HG02623 (cell line): ENCODE measurements at regions not wholly inside any gene's neighbourhood (a gene's known extent, or its start where the extent isn't known, plus 50 kb on each side); places are given as distances from the start of the nearest gene placed in this dataset.

Experiments
- ATAC-seq: cut with Tn5 transposase; IDR thresholded peaks from one replicate; pipeline ENCODE4 v1.9.1; 2021; ENCODE audit warnings: moderate library complexity; ENCODE audit not compliant: unreplicated experiment

DNA sequence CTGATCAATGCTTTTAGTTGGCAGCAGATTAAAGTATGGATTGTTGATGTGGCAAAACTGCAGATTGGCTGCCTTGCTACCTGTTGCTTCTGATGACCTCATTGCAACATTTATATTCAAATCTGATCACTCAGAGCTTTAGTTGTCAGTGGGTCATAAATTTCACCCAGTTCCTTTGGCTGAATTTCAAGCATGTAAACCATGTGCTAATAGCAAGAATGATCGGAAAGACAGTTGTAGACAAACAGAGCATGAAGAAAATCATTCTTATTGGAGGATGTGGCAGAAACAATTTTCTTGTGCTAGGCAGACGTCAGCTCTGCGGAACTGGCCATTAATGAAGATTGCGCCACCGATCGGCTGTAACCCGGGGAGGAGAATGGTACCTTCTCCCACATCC is 346.6 kb upstream of the EEF2KMT start:
- ATAC-seq, result no peak

DNA sequence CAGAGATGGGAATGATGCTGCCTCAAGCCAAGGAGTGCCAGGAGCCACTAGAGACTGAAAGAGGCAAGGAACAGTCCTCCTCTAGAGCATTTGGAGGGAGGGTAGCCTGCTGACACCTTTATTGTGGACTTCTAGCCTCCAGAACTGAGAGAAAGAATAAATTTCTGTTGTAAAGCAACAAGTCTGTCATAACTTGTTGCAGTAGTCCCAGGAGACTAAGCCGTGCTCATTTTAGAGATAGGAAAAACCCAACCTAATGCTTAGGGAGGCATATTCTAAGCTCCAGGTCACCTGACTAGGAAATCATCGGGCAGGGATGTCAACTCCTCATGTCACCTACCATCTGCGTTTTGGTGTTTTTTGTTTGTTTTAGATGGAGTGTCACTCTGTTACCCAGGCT is 345.4 kb upstream of the EEF2KMT start:
- ATAC-seq, result no peak

DNA sequence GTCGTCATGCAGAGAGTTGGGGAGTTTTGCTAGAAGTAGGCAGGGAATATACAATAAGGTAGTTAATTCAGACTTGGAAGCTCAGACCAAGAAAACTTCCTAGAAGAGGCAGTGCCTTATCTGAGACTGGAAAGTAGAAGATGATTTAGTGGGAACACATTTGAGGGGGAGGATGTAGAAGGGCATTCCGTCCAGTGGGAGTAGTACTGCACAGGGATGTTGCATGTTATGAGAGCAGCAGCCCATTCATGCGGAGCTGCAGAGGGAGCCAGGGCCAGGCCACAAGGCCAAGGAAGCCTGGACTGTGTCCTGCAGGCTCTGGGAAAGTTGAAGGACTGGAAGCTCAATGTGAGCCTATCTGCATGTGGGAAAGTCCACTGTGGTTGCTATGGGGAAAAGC is 344.5 kb upstream of the EEF2KMT start:
- ATAC-seq, result no peak

DNA sequence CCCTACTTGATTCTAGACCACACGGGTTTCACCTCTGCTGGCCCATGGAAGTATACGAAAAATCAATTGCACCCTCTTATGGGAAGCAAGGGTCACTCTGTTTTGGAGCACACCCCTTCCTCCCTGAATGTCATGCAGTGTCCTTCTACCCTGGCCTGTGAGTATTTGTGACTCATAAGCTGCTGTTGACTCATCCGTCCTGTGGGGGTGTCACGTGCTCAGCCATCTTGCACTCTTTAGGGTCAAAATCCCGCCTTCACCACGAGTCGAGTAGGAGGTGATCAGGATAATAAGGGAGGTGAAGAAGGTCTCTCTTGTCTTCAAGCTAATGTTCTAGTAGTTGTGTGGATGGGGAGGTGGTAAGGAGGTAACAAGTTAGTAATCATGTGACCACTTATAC is 341.0 kb upstream of the EEF2KMT start:
- no peak for ATAC-seq

DNA sequence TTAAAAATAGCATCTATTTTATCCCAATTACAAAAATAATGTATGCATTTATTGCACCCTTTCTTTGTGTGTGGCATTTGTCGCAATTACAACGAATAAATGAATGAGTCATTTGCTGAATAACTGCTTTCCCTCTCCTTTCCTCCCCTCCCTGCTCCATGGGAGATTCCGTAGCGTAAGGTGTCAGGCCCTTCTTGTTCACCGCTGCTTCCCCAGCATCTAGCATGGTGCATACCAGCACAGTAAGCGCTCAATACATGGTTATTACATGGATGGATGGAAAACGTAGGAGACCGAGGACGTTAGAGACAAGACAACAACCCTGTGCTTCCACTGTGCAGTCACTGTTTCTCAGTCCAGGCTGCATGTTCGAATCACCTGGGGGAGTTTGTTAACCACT is 336.0 kb upstream of the EEF2KMT start:
- no peak for ATAC-seq

DNA sequence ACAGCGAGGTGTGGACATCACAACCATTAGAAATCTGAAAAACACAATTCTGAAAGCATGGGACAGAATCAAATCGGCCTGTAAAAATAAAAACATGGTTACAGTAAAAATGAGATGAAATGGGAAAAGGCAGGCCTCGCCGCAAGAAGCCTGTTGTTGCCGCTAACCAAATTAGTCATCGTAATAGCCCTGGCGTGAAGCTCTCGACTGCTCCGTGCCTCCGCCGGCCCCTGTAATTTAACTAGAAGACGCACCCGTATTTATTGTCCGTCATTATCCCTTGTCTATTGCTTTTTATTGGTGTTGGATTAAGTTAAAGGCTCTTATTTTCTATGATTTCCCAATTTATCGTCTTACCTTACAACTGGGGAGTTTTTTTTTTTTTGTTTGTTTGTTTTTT is 334.6 kb upstream of the EEF2KMT start:
- ATAC-seq, result no peak

DNA sequence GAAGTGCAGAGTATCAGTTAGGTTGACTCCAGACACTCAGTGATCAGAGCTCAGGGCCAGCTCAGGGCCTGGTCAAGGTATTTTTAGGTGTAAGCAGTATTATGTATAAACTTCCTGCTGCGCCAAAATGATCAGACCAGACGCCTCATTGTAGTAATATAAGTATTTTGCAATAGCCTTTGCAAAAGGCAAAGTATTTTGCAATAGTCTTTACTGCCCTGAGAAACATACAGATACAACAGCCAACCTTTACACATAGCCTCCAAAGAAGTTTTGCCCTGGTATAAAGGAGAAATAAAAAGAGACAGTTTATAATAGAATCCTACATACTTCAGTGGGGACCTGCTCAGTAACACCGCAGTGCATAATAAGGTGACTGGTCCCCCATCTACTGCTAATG is 333.0 kb upstream of the EEF2KMT start:
- no peak for ATAC-seq

DNA sequence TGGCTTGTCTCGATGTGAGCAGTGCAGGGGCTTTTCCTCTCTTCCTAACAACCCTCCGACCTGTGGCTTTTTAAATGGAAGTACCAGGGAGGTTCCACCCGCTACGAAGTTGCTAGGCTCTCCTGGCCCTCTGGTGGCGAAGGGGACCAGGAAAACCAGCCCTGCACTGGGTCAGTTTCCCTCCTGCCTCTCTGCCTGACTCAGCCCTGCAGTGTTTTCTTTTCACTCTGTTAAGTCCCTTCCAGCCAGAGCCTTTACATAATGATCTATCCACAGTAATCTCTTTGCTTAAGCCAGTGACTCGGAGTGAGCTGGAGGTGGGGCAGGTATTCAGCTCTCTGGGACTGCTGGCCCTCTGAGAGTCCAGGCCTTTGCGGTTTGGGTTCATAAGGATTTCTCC is 331.3 kb upstream of the EEF2KMT start:
- ATAC-seq, result no peak

DNA sequence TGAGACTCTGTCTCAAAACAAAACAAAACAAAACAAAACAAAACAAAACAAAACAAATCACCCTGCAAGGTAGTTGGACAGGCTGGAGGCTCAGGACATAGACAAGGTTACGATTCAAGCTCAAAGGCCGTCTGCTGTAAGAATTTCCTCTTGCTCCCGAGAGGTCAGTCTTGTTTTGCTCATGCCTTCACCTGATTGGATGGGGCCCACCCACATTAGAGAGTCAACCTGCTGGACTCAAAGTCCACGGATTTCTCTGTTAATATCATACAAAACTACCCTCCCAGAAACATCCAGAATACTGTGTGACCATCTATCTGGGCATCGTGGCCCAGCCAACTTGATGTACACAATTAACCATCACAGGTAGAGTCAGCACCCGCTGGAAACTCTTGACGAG is 330.0 kb upstream of the EEF2KMT start:
- no peak for ATAC-seq

DNA sequence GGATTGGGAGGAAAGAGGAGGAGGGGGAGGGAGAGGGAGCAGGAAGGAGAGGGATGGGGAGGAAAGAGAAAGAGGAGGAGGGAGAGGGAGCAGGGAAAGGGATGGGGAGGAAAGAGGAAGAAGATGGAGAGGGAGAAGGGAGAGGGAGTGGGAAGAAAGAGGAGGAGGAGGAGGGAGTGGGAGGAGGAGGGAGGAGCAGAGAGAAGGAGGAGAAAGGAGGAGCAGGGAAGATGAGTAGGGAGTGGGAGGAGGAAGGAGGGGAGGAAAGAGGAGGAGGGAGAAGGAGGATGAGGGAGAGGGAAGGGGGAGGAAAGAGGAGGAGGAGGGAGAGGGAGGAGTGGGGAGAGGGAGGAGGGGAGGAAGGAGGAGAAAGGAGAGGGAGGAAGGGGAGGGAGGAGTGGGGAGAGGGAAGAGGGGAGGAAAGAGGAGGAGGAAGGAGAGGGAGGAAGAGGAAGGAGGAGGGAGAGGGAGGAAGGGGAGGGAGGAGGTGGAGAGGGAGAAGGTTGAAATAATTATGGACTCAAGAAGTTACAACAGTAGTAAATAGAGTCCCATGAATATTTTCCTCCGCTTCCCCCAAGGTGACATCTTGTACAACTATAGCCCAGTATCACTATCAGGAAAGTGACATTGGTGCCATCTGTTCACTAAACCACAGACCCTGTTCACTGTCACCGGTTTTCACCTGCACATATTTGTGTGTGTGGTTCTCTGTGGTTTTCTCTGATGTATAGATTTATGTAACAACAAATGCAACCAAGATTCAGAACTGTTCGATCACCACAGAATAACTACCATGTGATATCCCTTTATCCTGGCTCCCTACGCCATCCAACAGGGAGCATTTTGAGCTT is 325.3 kb upstream of the EEF2KMT start:
- ATAC-seq, result no peak

DNA sequence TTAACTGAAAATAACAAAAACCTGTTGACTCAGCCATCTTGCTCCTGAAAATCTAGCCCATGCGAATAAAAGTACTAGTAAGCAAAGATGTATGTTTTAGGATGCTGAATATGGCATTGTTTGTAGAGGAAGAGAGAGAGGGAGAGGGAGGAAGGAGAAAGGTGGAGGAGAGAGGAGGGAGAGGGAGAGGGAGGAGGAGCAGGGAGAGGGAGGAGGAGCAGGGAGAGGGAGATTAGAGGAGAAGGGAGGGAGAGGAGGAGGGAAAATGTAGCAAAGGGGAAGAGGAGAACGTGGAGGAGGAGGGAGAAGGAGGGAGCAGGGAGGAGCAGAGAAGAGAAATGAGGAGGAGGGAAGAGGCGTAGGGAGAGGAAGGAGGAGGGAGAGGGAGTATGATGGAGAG is 324.5 kb upstream of the EEF2KMT start:
- no peak for ATAC-seq

DNA sequence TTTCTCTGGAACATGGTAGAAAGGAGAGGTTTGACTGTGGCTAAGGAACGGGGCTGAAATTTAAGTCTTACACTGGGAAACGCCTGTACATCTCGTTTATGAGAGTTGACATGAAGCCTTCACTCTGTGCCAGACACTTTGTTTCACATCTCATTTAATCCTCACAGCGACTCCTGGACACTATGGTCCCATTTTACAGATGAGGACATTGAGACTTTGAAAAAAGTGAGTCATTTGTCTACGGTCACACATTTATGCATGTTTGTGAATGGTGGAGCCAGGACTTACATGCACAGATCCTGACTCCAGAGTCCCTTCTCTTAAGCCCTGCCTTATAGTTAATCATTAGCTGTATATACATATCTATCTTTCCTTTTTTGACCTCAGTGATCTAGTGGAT is 318.4 kb upstream of the EEF2KMT start:
- ATAC-seq, result no peak

DNA sequence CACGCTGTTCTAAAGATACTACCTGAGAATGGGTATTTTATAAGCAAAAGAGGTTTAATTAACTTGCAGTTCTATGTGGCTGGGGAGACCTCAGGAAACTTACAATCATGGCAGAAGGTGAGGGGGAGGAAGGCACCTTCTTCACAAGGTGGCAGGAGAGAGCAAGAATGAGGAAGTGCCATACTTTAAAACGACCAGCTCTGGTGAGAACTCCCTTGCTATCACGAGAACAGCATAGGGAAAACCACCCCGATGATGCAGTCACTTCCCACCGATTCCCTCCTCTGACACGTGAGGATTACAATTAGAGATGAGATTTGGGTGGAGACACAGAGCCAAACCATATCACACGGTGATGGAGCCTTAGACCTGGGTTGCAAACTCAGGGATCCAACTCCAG is 317.5 kb upstream of the EEF2KMT start:
- no peak for ATAC-seq

DNA sequence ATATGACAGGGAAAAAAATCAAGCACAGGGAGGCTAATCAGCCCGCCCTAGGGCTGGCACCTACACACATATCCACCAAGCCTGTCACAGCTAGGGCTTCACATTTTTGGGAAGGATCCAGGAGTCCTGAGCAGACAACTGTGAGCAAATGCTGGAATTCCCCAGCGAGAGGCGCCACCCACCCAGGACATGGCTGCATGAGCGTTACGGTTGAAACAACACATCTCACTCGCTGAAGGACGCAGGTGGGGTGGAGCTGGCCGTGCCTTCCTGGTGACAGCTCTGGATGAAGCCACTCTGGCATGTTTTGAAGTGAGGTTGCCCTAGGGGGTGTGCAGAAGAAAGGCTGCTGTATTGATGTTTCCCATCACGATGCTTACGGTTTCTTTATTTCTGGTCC is 315.1 kb upstream of the EEF2KMT start:
- ATAC-seq, result no peak

DNA sequence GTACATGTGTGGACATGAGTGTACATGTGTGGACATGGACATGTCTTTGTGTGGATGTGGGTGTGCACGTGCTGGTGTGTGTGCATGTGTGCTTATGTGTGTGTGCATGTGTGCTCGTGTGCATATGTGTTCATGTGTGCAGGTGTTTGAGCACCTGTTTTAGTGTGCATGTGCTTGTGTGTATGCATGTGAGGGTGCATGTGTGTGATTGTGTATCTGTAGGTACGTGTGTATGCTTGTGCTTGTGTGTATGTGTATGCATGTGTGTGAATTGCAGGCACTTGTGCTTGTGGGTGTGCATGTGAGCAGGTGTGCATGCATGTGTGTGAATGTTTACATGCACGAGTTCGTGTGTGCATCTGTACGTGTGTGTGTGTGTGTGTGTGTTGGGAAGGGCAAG is 300.6 kb upstream of the EEF2KMT start:
- no peak for ATAC-seq

DNA sequence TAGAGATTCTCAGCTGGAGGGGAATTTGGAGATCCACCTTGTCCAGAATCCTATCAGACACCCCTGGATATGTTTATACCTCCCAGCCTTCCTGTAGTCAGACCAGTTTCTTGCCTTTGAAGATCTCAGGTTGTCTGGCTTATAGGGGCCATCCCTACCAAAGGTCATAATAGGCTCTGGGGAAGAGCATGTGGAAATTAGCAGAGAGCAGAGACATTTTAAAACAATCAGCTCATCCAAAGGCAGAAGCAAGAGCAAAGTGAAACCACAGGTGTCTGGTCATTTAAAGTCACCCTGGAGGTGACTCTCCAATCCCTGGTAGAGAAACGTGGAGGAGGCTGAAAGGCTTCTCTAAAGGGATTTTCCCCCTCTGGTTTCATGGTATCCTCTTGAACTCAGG is 299.3 kb upstream of the EEF2KMT start:
- no peak for ATAC-seq

DNA sequence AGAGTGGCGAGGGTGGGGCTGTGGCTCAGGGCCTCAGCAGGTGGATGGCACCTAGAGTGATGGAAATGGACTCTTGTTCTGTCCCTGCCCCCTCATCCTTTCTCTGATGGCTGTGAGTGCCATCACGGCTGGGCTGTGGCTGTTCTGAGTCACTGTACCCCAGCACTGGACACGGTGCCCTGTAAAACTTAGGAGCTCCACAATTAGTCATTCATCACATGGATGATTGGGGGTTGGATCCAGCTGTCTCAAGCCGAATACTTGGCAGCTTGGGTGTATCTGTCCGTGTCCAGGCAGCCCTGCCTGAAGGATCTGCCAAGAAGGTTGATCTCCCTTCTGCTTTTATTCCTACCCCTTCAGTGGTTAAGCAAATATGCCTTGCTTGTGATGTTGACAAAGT is 295.5 kb upstream of the EEF2KMT start:
- no peak for ATAC-seq

DNA sequence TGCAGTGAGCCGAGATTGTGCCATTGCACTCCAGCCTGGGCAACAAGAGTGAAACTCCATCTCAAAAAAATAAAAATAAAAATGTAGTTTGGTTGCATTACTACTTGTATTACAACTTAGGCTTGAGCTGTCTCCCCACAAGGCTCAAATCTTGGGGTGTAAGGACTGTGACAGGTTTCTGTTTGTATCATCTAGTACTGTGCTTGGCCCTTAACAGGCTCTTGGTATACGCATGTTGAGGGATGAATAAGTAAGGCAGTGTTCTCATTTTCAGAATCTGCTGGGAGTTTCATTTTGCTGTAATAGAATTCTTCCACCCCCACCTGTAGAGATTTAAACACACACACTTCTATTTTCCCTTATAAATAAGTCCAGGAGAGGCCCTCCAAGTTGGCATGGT is 289.4 kb upstream of the EEF2KMT start:
- ATAC-seq, result no peak

DNA sequence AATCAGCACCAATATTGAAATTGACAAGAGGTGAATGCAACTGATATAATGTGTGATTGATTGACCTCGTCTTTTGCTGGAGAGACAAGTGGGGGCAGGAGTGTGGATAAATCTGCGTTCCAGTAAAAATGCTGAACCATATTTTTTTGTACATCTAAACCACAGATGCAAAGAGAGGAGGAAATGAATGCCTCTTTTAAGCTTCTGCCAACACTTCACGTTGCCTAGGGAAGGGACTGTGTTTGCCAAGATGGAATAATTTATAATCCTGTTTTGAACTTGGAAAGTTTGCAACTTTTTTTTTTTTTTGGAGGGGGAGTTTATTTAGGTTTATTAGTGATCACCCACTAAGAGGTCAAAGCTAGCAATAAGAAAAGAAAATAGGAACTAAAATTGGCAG is 288.2 kb upstream of the EEF2KMT start:
- ATAC-seq, result no peak

DNA sequence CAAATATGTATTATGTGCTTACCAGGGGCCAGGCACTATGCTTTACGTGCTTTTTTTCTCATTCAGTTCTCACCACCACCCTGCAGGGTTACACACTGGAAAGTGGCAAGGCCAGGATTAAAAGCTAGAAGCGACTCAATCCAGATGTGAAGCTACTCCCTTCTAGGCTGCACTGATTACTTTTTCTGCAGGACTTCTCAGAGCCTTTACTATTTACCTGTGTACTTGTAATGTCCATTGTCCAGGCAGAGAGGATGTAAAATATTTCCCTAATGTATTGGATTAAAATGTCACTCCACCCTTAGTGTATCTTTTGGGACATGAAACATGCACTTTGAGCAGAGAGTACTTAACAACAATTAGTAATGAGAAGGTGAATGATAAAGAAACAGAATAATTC is 287.5 kb upstream of the EEF2KMT start:
- ATAC-seq, result no peak

DNA sequence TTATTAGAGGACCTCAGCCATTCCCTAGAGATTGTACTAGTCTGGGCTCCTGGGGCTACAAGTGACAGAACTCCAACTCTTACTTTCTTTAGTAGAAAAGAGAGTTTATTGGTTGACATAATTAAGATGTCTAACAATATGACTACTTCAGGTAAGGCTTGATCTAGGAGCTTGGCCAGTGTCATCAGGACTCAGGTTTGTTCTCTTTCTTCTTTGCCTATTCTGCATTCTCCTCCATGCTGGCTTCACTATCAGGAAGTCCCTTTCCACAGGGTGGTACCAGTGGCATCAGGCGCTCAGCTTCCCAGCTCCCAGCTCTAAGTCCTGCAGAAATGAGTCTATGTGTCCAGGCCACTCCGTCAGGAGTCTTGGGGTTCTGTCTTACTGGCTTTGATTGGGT is 286.1 kb upstream of the EEF2KMT start:
- ATAC-seq, result no peak

DNA sequence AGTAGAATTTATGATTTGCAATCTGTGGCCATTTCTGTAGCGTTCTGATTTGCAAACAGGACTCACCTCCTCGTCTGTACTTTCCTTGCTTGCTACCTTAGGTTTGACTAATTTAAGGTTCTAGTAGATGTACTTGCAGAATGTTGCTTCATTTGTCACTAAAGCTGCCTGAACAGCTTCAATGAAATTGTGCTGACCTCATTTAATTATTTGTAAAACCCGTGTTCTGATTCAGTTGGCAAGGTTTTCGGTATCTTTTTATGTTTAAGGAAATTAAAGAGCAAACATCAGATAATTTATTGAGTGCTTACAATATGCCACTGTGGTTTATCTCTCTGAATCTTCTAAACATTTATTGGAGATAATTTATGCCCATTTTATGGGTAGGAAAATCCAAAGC is 284.9 kb upstream of the EEF2KMT start:
- no peak for ATAC-seq

DNA sequence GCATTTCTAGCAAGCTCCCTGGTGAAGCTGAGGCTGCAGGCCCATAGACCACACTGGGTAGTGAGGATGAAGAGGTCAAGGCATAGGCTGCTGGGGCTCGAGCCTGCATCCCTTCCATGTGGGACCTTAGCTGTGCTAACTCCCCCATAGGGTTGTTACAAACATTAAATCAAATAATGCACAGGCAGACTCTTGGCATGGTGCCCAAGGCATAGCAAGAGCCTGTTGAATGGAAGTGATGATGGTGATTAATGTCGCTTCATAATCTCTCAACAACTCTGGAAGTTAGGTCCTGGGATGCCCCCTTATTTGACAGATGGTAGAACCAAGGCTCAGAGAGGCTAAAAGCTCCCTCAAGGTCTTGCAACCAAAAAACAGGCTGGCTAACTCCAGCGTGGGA is 283.9 kb upstream of the EEF2KMT start:
- ATAC-seq, result no peak
